ENCODE measurements at regions not wholly inside any gene's neighbourhood (a gene's known extent, or its start where the extent isn't known, plus 50 kb on each side); places are given as distances from the start of the nearest gene placed in this dataset.

DNA sequence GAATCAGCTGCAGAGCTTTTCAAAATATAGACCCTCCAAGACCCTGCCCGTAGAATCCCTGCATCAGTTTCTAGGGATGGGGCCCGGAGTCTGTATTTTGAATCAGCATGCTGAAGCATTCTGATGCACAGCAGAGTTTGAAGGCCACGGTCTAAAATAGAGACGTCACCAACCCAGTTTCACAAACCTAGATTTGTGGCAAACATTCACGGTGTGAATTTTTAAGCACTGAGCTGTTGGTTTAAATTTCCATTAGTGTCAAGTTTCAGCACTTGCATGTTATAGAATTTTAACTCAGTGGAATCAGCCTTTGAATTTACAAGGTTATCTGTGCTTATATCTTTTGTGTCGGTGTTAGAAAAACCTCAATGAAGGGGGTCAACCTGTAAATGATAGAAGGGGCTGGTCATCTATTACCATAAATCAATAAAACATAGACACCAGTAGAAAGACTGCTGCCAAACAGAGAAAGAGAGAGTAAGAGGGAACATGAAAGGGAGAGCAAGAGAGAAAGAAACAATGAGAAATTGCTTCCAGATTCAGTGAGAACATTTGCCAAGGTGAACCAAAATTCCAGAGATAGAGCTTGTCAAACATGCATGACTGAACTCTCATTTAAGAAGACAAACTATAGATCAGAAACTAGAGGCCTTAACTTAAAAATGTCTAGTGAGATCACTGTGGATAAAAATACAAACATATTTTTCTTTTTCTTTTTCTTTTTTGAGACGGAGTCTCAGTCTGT lies 414.9 kb downstream of the ZSWIM6 start:
- H3K27me3 ChIP-seq: no peaks in the 10 kb centered on the region
- no peaks in the 10 kb centered on the region for H3K4me1 ChIP-seq
- no peak overlapping the region for H3K4me3 ChIP-seq
- intact Hi-C loops (cut with DNase I; ENCODE audit: low total_unique reads) (no loop called here), in situ Hi-C loops (cut with MboI; ENCODE audit: low sequenced_read_pairs in 4 of 4) (no loop called here)
- H3K36me3 ChIP-seq: no peaks in the 10 kb centered on the region
- H3K27ac ChIP-seq: no peak overlapping the region
- no peak for TF ChIP-seq POLR2A (IDR thresholded peaks at IDR 0.05)
- no peak for TF ChIP-seq CTCF (IDR thresholded peaks at IDR 0.05 in 4 of 5, conservative IDR thresholded peaks at IDR 0.05 in 1 of 5)
- H3K9me3 ChIP-seq: no peaks in the 10 kb centered on the region
- ATAC-seq (no peak), DNase-seq (no peak)

GRCh38 chr5:61748121-61748520 lies 416.1 kb downstream of the ZSWIM6 start:
- no peaks in the 10 kb centered on the region for H3K4me1 ChIP-seq
- no peak for DNase-seq
- in situ Hi-C loops (cut with MboI; ENCODE audit: low sequenced_read_pairs in 4 of 4): no loop called here
- no peak overlapping the region for H3K27ac ChIP-seq
- no peaks in the 10 kb centered on the region for H3K27me3 ChIP-seq
- TF ChIP-seq POLR2A (IDR thresholded peaks at IDR 0.05): no peak
- TF ChIP-seq CTCF (IDR thresholded peaks at IDR 0.05 in 4 of 5, conservative IDR thresholded peaks at IDR 0.05 in 1 of 5): no peak
- H3K9me3 ChIP-seq: no peaks in the 10 kb centered on the region
- H3K4me3 ChIP-seq: no peak overlapping the region
- intact Hi-C loops (cut with DNase I; ENCODE audit: low total_unique reads): no loop called here
- ATAC-seq: no peak
- no peaks in the 10 kb centered on the region for H3K36me3 ChIP-seq

GRCh38 chr5:61748651-61749050 lies 416.6 kb downstream of the ZSWIM6 start:
- H3K36me3 ChIP-seq: no peaks in the 10 kb centered on the region
- no peak for DNase-seq
- H3K9me3 ChIP-seq: no peaks in the 10 kb centered on the region
- no peak for ATAC-seq
- in situ Hi-C loops (cut with MboI; ENCODE audit: low sequenced_read_pairs in 4 of 4) (no loop called here), intact Hi-C loops (cut with DNase I; ENCODE audit: low total_unique reads) (no loop called here)
- no peaks in the 10 kb centered on the region for H3K27me3 ChIP-seq
- H3K27ac ChIP-seq: no peak overlapping the region
- TF ChIP-seq POLR2A (IDR thresholded peaks at IDR 0.05): no peak
- no peaks in the 10 kb centered on the region for H3K4me1 ChIP-seq
- no peak overlapping the region for H3K4me3 ChIP-seq

GRCh38 chr5:61752588-61752987 lies 420.5 kb downstream of the ZSWIM6 start:
- no peaks in the 10 kb centered on the region for H3K4me1 ChIP-seq
- ATAC-seq (no peak), DNase-seq (no peak)
- no peaks in the 10 kb centered on the region for H3K27me3 ChIP-seq
- intact Hi-C loops (cut with DNase I; ENCODE audit: low total_unique reads) (no loop called here), in situ Hi-C loops (cut with MboI; ENCODE audit: low sequenced_read_pairs in 4 of 4) (no loop called here)
- H3K4me3 ChIP-seq: no peak overlapping the region
- no peaks in the 10 kb centered on the region for H3K9me3 ChIP-seq
- H3K36me3 ChIP-seq: no peaks in the 10 kb centered on the region
- H3K27ac ChIP-seq: no peak overlapping the region
- TF ChIP-seq CTCF (IDR thresholded peaks at IDR 0.05 in 4 of 5, conservative IDR thresholded peaks at IDR 0.05 in 1 of 5) (no peak), POLR2A (IDR thresholded peaks at IDR 0.05) (no peak)

DNA sequence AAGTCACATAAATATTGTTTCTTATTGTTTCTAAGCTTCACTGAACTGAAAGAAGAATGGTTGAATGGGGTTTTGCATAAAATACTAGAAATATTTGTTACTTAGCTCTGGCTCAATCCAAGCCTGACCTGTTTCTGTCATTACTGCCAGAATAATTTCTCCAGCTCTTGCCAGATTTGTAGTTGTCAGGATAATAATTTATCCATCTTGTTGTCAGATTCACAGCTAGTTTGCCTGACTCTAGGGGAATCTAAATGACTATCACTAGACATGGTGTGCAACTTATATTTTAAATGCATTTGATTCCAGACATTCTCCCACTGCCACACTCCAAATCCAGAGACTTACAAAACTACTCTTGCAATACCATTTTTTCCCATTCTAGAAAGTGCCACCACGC lies 422.7 kb downstream of the ZSWIM6 start:
- Histone ChIP-seq H3K4me1 (no peaks in the 10 kb centered on the region), H3K4me3 (no peak overlapping the region), H3K36me3 (no peaks in the 10 kb centered on the region), H3K27ac (no peak overlapping the region), H3K27me3 (no peaks in the 10 kb centered on the region), H3K9me3 (no peaks in the 10 kb centered on the region)
- intact Hi-C loops (cut with DNase I; ENCODE audit: low total_unique reads): no loop called here
- DNase-seq (no peak), ATAC-seq (no peak)
- in situ Hi-C loops (cut with MboI; ENCODE audit: low sequenced_read_pairs in 4 of 4): no loop called here
- TF ChIP-seq POLR2A (IDR thresholded peaks at IDR 0.05) (no peak), CTCF (IDR thresholded peaks at IDR 0.05 in 4 of 5, conservative IDR thresholded peaks at IDR 0.05 in 1 of 5) (no peak)

Data from gastrocnemius medialis (tissue), 4 donors.